ENCODE measurements at regions not wholly inside any gene's neighbourhood (a gene's known extent, or its start where the extent isn't known, plus 50 kb on each side); places are given as distances from the start of the nearest gene placed in this dataset.

GRCh38 chr2:220337611-220338440, 710.4 kb downstream of the SLC4A3 start:
- no peak for TF ChIP-seq CTCF (tag by site-specific recombination; IDR thresholded peaks at IDR 0.05)
- TF ChIP-seq, protein P1, sequence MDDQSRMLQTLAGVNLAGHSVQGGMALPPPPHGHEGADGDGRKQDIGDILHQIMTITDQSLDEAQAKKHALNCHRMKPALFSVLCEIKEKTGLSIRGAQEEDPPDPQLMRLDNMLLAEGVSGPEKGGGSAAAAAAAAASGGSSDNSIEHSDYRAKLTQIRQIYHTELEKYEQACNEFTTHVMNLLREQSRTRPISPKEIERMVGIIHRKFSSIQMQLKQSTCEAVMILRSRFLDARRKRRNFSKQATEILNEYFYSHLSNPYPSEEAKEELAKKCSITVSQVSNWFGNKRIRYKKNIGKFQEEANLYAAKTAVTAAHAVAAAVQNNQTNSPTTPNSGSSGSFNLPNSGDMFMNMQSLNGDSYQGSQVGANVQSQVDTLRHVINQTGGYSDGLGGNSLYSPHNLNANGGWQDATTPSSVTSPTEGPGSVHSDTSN (CRISPR knock-in tag; IDR thresholded peaks at IDR 0.05) = no peak
- TF ChIP-seq ZNF776 (tag by site-specific recombination; IDR thresholded peaks at IDR 0.05; ENCODE audit: borderline replicate concordance) = no peak
- TF ChIP-seq, protein P2, sequence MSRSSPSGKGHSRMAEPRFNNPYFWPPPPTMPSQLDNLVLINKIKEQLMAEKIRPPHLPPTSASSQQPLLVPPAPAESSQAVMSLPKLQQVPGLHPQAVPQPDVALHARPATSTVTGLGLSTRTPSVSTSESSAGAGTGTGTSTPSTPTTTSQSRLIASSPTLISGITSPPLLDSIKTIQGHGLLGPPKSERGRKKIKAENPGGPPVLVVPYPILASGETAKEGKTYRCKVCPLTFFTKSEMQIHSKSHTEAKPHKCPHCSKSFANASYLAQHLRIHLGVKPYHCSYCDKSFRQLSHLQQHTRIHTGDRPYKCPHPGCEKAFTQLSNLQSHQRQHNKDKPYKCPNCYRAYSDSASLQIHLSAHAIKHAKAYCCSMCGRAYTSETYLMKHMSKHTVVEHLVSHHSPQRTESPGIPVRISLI (tag by site-specific recombination; IDR thresholded peaks at IDR 0.05) = no peak
- TF ChIP-seq TRIM28 (IDR thresholded peaks at IDR 0.05; ENCODE audit: borderline replicate concordance, low read length) = no peak
- no peak for TF ChIP-seq ZNF785 (tag by site-specific recombination; IDR thresholded peaks at IDR 0.05)
- no peak for TF ChIP-seq ZSCAN16 (tag by site-specific recombination; IDR thresholded peaks at IDR 0.05)
- TF ChIP-seq, protein P3, sequence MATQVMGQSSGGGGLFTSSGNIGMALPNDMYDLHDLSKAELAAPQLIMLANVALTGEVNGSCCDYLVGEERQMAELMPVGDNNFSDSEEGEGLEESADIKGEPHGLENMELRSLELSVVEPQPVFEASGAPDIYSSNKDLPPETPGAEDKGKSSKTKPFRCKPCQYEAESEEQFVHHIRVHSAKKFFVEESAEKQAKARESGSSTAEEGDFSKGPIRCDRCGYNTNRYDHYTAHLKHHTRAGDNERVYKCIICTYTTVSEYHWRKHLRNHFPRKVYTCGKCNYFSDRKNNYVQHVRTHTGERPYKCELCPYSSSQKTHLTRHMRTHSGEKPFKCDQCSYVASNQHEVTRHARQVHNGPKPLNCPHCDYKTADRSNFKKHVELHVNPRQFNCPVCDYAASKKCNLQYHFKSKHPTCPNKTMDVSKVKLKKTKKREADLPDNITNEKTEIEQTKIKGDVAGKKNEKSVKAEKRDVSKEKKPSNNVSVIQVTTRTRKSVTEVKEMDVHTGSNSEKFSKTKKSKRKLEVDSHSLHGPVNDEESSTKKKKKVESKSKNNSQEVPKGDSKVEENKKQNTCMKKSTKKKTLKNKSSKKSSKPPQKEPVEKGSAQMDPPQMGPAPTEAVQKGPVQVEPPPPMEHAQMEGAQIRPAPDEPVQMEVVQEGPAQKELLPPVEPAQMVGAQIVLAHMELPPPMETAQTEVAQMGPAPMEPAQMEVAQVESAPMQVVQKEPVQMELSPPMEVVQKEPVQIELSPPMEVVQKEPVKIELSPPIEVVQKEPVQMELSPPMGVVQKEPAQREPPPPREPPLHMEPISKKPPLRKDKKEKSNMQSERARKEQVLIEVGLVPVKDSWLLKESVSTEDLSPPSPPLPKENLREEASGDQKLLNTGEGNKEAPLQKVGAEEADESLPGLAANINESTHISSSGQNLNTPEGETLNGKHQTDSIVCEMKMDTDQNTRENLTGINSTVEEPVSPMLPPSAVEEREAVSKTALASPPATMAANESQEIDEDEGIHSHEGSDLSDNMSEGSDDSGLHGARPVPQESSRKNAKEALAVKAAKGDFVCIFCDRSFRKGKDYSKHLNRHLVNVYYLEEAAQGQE (tag by site-specific recombination; IDR thresholded peaks at IDR 0.05) = no peak
- no peak for TF ChIP-seq ZNF555 (tag by site-specific recombination; conservative IDR thresholded peaks at IDR 0.05)
- no peak for TF ChIP-seq ZNF670 (tag by site-specific recombination; IDR thresholded peaks at IDR 0.05; ENCODE audit: low read depth)
